ENCODE measurements at regions not wholly inside any gene's neighbourhood (a gene's known extent, or its start where the extent isn't known, plus 50 kb on each side); places are given as distances from the start of the nearest gene placed in this dataset.

- TF ChIP-seq CTCF (IDR thresholded peaks at IDR 0.05; ENCODE audit: unreplicated experiment in 3 of 3): no peak
- H3K4me1 Mint-ChIP-seq: peaks cover 4% of the 10 kb centered on the region
- H3K27ac Mint-ChIP-seq: no peak overlapping the region
- H3K36me3 Mint-ChIP-seq (ENCODE audit: low read depth): no peaks in the 10 kb centered on the region
- no peak overlapping the region for H3K4me3 Mint-ChIP-seq
- no peaks in the 10 kb centered on the region for H3K27me3 Mint-ChIP-seq (ENCODE audit: low read depth)
- peaks cover 5% of the 10 kb centered on the region for H3K9me3 Mint-ChIP-seq
Observed at GRCh38 chr3:144381607-144382006, 410.0 kb downstream of the DIPK2A start.

- Mint-ChIP-seq H3K9me3 (no peaks in the 10 kb centered on the region), H3K4me3 (no peak overlapping the region), H3K27ac (peak overlapping the region in 1 of 3 experiments; percentile 28), H3K36me3 (ENCODE audit: low read depth) (no peaks in the 10 kb centered on the region), H3K27me3 (ENCODE audit: low read depth) (no peaks in the 10 kb centered on the region), H3K4me1 (peaks cover 4% of the 10 kb centered on the region)
- TF ChIP-seq CTCF (IDR thresholded peaks at IDR 0.05; ENCODE audit: unreplicated experiment in 3 of 3): no peak
Observed at GRCh38 chr3:144384241-144384979, 412.8 kb downstream of the DIPK2A start.

- TF ChIP-seq CTCF (IDR thresholded peaks at IDR 0.05; ENCODE audit: unreplicated experiment in 3 of 3): no peak
- Mint-ChIP-seq H3K27me3 (ENCODE audit: low read depth) (no peaks in the 10 kb centered on the region), H3K36me3 (ENCODE audit: low read depth) (no peaks in the 10 kb centered on the region), H3K27ac (no peak overlapping the region), H3K4me1 (no peaks in the 10 kb centered on the region), H3K4me3 (no peak overlapping the region), H3K9me3 (no peaks in the 10 kb centered on the region)
Observed at GRCh38 chr3:144390786-144391185, 419.2 kb downstream of the DIPK2A start.

GRCh38 chr3:144391236-144391635 is 419.6 kb downstream of the DIPK2A start:
- TF ChIP-seq CTCF (IDR thresholded peaks at IDR 0.05; ENCODE audit: unreplicated experiment in 3 of 3): no peak
- Mint-ChIP-seq H3K27ac (peak overlapping the region in 1 of 3 experiments; percentile 10), H3K36me3 (ENCODE audit: low read depth) (no peaks in the 10 kb centered on the region), H3K9me3 (no peaks in the 10 kb centered on the region), H3K4me1 (no peaks in the 10 kb centered on the region), H3K27me3 (ENCODE audit: low read depth) (no peaks in the 10 kb centered on the region), H3K4me3 (no peak overlapping the region)

- H3K27ac Mint-ChIP-seq: no peak overlapping the region
Observed at GRCh38 chr3:144394032-144394431, 422.4 kb downstream of the DIPK2A start.

More at GRCh38 chr3:144394032-144394431, 422.4 kb downstream of the DIPK2A start:
- H3K9me3 Mint-ChIP-seq: peaks cover 15% of the 10 kb centered on the region
- no peaks in the 10 kb centered on the region for H3K27me3 Mint-ChIP-seq (ENCODE audit: low read depth)
- H3K36me3 Mint-ChIP-seq (ENCODE audit: low read depth): peaks cover 6% of the 10 kb centered on the region
- H3K4me1 Mint-ChIP-seq: no peaks in the 10 kb centered on the region
- H3K4me3 Mint-ChIP-seq: no peak overlapping the region
- no peak for TF ChIP-seq CTCF (IDR thresholded peaks at IDR 0.05; ENCODE audit: unreplicated experiment in 3 of 3)
